ENCODE measurements at regions not wholly inside any gene's neighbourhood (a gene's known extent, or its start where the extent isn't known, plus 50 kb on each side); places are given as distances from the start of the nearest gene placed in this dataset.
"Not testable (repeated sequence)": the region's sequence is repeated elsewhere in the genome, so short reads cannot be mapped to it uniquely, and the experiment has no call there.

DNA sequence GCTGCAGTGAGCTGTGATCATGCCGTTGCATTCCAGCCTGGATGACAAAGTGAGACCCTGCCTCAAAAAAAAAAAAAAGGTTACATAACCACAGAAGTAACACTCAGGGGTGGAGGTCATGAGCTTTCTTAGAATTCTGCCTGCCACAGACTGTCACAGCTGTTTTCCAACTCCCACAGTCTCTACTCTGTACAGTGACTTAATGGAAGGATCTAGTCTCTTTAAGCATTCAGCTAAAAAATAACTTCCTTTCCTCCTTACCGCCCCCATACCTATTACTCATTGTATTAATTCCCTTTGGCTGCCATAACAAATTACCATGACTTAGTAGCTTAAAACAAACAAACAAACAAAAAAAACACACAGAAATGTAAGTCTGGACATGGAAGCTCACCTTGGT, 99.6 kb upstream of the UBE2E1 start:
- no peak for DNase-seq (ENCODE audit: low read depth, low spot score)

DNA sequence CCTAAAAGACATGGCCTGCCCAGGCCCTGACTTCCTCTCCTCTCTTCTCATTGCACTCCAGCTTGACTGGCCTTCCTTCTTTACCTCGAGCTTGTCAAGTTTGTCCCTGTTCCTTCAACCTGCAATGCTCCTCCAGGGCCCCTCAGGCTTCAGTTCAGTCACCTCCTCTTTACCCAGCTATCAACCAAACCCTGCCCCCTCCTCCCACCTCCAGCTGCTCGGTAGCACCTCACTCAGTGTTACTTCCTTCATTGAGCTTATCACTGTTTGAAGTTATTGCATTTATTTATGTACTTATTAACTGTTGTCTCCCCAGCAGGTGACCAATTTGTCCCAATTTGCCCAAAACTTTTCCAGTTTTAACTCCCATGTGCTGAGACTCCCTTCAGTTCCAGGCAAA, 95.8 kb upstream of the UBE2E1 start:
- DNase-seq (ENCODE audit: low read depth, low spot score): no peak

GRCh38 chr3:23710555-23710954, 95.2 kb upstream of the UBE2E1 start:
- no peak for DNase-seq (ENCODE audit: low read depth, low spot score)

DNA sequence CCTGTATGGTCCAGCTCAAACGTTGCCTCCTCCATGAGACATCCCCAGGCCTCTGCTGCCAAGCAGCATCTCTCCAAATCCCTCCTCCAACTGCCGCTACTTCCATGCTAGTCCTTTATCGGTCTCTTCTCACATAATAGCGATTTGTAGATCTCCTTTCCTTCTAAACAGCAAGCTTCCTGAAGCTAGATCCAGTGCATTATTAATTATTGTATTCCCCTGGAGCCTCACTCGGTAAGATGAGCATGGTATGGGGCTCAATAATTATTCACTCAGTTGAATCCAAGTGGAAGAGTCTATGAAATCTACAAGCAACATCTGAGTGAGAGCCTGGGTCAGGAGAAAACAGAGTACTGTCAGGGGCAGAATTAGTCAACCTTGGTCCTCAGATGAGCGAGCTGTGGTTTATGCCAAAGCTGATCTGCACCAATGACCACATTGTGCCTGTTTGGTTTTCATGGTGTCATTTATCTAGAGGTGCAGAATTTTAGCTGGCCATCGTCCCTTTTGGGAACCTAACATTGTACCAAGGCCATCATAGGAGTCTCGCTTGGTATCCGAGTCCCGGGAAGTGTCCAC, 93.8 kb upstream of the UBE2E1 start:
- DNase-seq (ENCODE audit: low read depth, low spot score): no peak

- peak; percentile 71 for DNase-seq (ENCODE audit: low read depth, low spot score)
Measured at GRCh38 chr3:23712656-23713559, 92.8 kb upstream of the UBE2E1 start.

GRCh38 chr3:23713641-23714040, 92.1 kb upstream of the UBE2E1 start:
- peak; percentile 70 for DNase-seq (ENCODE audit: low read depth, low spot score)

DNA sequence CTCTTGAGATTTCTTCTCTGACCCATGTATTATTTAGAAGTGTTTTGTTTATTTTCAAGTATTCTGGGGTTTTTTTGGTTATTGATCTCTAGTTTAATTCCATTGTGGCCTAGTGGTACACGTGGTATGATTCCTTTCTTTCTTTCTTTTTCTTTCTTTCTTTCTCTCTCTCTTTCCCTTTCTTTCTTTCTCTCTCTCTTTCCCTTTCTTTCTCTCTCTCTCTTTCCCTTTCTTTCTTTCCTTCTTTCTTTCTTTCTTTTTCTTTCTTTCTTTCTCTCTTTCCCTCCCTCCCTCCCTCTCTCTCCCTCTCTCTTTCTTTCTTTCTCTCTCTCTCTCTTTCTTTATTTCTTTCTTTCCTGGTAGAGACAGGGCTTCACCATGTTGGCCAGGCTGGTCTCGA, 85.7 kb upstream of the UBE2E1 start:
- DNase-seq (ENCODE audit: low read depth, low spot score): no peak

DNA sequence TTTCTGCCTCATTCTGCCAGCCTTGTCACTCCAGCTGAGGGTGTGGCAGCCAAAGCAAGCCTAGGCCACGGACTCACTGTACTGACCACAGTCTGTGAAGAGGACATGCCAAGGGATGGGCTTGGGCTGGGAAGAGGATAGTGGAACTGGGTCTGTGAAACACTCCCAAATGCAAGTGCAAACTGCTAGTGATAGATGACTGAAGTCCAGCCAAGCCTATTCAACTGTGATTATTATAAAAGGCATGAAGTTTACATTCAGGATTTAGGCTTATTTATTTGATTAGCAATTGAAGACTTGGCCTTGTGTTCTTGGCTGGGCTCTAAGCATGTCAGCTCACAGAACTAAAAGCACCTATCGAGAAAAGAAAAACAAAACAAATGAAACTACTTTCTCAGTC, 84.9 kb upstream of the UBE2E1 start:
- no peak for DNase-seq (ENCODE audit: low read depth, low spot score)

DNA sequence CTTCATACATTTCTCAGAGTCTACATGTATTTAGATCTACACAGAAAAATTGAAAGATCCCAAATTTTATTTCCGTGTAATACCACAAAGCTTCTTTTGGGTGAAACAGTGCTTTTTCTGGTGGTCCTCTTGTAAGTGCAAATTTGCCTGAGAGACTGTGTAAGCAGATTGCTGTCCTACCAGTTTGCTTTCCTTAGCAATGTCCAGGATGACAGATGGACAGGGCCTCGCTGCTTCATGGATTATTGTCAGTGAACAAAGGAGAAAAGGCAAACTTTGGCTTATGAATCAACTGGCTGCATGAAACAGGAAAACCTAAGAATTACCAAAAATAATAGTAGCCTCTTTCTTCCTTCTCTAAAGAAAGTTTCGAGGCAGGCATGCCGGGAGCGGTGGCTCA, 82.6 kb upstream of the UBE2E1 start:
- DNase-seq (ENCODE audit: low read depth, low spot score): no peak

DNA sequence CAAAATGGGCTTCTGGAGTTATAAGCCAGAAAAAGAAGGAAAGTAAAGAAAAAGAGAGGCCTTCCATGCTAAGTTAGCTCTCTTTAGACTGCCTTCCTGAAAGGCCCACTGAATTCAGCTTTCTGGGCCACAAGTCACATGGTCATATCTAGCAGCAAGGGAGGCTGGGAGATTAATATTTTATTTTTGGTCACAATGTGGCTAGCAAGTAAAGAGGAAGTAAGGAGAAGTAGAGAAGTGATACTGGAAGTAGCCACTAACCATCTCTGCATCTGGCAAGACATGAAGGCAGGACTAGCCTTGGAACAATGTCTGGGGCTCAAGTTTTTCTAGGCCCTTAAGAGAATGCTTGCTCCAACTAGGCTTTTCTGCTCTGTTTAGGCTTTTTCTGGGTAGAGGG, 81.8 kb upstream of the UBE2E1 start:
- no peak for DNase-seq (ENCODE audit: low read depth, low spot score)

DNA sequence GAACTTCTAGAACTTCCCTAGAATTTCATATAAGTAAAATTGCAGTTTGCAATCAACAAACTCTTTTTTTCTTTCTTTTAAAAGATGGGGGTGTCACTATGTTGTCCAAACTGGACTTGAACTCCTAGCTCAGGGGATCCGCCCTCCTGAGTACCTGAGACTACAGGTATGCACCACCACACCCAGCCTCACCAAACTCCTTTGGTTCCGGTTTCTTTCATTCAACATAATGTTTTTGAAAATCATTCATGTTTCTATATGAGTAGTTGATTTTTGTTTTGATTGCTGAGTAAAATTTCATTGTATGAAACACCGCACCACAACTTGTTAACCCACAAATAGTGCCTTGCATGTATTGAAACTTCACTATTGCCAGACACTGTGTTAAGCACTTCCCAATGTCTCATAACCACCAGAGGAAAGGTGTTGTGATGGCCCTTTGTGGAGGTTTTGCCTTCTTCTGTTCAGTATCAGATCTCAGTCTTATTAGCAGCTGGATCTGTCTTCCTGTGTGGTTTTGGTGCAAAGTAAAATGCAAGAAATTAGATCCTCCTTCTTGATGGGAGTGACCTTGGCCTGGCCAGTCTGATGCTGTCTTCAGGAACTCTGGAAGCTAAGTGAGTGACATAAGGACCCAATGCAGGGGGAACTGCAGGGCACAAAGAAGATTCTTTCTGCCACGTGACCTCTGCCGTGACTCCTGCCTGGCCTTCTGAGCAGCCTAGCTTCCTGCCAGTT, 78.8 kb upstream of the UBE2E1 start:
- DNase-seq (ENCODE audit: low read depth, low spot score): no peak

DNA sequence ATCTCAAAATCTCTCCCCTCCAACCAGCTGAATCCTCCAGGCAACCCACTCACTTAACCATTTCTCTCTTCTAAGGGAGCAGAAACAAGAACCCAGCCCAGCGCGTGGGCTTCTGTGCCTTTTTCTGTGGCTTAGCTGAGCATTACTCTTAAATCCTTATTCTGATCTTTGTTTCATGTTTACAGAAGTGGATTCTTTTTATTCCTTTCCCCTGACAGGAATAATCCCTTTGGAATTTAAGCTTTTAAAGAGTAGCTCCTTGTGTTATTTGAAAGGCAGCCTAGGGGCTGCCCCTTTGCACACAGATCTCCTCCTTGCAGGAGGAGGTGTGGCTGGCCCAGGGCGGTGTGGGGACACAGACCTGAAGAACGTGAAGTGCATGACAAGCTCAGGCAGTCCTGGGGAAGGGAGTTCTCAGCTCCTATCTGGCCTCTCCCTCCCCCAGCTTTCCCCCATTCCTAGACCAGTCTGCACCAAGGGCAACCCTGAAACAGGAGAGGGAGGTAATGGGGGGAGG, 77.1 kb upstream of the UBE2E1 start:
- peak; percentile 69 for DNase-seq (ENCODE audit: low read depth, low spot score)

DNA sequence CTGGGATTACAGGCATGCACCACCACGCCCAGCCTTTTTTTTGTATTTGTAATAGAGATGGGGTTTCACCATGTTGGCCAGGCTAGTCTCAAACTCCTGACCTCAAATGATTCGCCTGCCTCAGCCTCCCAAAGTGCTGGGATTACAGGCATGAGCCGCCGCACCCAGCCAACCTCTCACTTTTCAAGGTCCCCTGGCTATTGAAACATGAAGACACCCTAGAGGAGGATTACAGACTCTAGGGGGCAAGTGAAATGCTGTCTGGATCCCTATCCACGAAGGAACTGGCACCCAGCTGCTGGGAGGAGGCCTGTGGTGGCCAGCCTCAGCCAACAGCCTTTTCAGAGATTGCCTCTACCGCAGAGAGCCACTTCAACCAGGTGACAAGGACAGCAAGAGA, 76.4 kb upstream of the UBE2E1 start:
- not testable (repeated sequence) for DNase-seq (ENCODE audit: low read depth, low spot score)

DNA sequence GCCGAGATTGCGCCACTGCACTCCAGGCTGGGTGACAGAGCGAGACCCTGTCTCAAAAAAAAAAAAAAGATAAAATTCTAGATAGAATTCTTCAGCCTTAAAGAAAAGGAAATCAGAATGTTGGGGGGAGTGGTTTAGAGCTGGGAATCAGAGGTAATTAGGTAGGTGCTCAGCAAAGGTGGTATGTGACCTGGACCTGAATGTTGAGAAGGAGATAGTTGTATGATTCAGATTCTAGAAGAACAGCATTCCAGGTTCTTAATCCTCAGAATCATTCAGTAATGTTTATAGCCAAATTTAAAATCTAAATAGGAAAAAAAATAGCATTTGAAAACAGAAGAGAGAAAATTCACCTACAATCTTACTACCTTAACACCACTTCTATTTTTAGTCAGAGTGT, 71.3 kb upstream of the UBE2E1 start:
- no peak for DNase-seq (ENCODE audit: low read depth, low spot score)

- DNase-seq (ENCODE audit: low read depth, low spot score): no peak
Measured at GRCh38 chr3:23735062-23735461, 70.7 kb upstream of the UBE2E1 start.

DNA sequence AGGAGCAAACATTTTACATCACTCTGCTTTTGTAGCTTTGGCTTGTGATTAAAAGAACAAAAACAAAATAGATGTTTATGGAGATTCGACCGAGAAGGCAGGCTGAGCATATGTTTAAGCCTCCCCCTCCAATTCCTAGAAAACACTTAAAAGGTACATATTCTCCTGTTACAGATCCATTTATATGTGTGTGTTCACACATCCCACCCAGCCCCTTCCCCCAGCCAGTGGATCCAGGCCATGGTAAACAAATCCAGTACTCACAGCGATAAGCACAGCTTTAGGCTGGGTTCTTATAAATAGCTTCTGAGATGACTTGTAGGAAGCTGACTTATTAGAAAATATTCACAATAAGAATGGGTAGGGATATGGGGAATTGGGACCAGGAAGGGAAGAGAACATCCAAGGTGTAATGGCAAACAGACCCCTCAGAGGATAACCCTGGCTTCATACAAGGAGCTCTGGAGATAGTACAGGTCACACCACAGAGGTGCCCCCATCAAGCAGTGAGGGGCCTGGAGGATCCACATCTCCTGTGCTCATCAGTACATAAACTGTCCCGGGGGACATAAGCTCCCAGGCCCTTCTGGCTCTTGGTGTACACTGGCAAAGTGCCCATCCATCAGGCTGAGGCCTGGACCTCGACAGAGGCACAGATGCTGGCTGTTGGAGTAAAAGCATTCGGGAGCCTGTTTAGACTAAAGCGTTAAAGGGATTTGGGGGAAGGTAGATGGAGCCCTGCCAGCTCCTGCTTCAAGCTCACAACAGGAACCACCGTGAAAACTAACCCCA, 70.0 kb upstream of the UBE2E1 start:
- peak; percentile 56 for DNase-seq (ENCODE audit: low read depth, low spot score)

DNA sequence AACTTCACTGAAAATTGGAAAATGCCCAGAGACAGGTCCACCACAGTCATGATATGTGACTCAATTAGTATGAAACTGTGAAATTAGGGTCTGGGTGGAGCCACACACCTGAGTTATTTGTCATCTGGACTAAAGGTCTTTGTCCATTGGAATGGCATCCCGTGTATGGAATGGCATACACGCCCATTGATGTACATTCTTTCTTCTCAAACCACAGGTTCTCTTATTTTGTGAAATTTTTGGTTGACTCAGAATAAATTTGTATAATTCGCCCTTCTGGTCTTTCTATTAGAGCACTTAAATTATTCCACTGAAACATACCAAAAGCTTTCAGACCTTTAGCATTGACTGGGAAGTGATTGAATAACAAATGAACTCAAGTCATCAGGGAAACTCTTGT, 66.8 kb upstream of the UBE2E1 start:
- peak; percentile 81 for DNase-seq (ENCODE audit: low read depth, low spot score)

- DNase-seq (ENCODE audit: low read depth, low spot score): peak; percentile 84
Measured at GRCh38 chr3:23739536-23739935, 66.2 kb upstream of the UBE2E1 start.

DNA sequence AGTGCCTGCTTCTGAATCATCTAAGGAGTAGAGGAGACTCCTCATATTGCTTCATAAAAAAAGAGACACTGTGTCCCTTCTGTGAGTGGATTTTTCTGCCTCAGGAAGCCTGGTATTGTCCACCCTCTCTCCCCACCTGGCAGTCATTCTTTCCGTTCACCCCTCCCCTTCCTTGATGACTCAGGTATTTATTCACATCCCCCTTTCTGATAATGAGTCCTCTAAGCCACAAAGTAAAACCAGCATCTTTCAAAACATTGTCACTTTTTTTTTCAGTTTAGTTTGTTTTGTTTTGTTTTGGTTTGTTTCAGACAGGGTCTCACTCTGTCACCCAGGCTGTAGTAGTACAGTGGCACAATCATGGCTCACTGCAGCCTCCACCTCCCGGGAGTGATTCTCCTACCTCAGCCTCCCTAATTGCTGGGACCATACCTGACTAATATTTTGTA, 65.2 kb upstream of the UBE2E1 start:
- peak; percentile 73 for DNase-seq (ENCODE audit: low read depth, low spot score)

DNA sequence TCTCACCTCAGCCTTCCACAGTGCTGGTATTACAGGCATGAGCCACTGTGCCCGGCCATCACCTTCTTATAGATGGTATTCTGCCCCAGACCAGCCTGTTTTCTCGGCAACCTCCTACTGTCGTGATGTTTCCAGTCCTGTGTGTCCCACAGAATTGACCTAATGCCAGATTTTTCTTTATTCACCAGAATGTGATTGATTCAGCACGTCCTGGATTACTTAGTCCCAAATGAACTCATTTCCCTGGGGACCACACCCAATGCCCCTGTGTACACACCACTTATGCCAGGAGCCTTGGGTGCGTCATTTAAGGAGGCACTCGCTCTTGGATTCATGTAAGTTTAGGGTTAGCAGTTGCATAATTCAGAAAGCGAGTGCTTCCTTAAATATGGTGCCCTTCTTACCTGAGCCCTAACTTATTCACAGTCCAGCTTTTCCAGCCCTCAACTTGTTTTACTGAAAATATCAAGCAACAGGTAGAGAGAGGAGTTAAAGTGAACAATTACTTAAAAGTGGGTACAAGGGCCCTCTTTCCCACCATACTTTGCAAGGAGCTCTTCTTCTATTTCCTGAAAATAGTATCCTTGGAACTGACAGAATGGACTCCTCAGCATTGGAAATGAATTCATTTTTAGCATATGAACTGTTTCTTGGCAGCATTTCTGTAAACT, 64.6 kb upstream of the UBE2E1 start:
- no peak for DNase-seq (ENCODE audit: low read depth, low spot score)

Measured in astrocyte of the hippocampus (primary cell).